HepG2 (cell line): ENCODE measurements at regions not wholly inside any gene's neighbourhood (a gene's known extent, or its start where the extent isn't known, plus 50 kb on each side); places are given as distances from the start of the nearest gene placed in this dataset.

Experiments used
- DMAP1 ChIP-seq: IDR thresholded peaks from 2 replicates; pipeline ENCODE4 v1.6.1; 2016
- MAZ ChIP-seq, 2 experiments: sonication (generic) in 1 of 2; formaldehyde crosslinking in 1 of 2; IDR thresholded peaks; 2 replicates each; pipeline versions ENCODE4 v1.5.0 to v1.6.1; 2012 to 2020; ENCODE audit warnings: low read depth in 2 of 2, mild to moderate bottlenecking in 2 of 2, borderline replicate concordance in 1 of 2, improper control_type of control experiment in 1 of 2, low read length in 1 of 2, missing genetic modification reagents in 1 of 2, moderate library complexity in 1 of 2
- NFE2 ChIP-seq: sonication (generic); formaldehyde crosslinking; IDR thresholded peaks from 2 replicates; pipeline ENCODE4 v1.4.0; 2020; ENCODE audit warnings: missing genetic modification reagents
- NONO ChIP-seq, 2 experiments: fragments of 450-650 bp in 1 of 2; sonication (generic) in 1 of 2; formaldehyde crosslinking in 1 of 2; IDR thresholded peaks in 1 of 2; conservative IDR thresholded peaks in 1 of 2; 2 replicates each; pipeline versions ENCODE4 v1.6.1 to v1.8.0; 2017 to 2022; ENCODE audit warnings: mild to moderate bottlenecking in 1 of 2, missing genetic modification reagents in 1 of 2, moderate library complexity in 1 of 2
- SATB2 ChIP-seq: sonication (generic); formaldehyde crosslinking; IDR thresholded peaks from 2 replicates; pipeline ENCODE4 v1.5.0; 2020; ENCODE audit warnings: missing genetic modification reagents
- TBX2 ChIP-seq: sonication (generic); formaldehyde crosslinking; IDR thresholded peaks from 2 replicates; pipeline ENCODE4 v1.5.0; 2020; ENCODE audit warnings: missing genetic modification reagents, mild to moderate bottlenecking, borderline replicate concordance
- ZNF263 ChIP-seq: sonication (generic); formaldehyde crosslinking; IDR thresholded peaks from 2 replicates; pipeline ENCODE4 v1.4.0; 2020; ENCODE audit warnings: missing genetic modification reagents
- TF ChIP-seq, protein P1 (sequence below): sonication (generic); formaldehyde crosslinking; IDR thresholded peaks from 2 replicates; pipeline ENCODE4 v1.4.0; 2020; ENCODE audit warnings: missing genetic modification reagents
- TF ChIP-seq, protein P2 (sequence below): sonication (generic); formaldehyde crosslinking; IDR thresholded peaks from 2 replicates; pipeline ENCODE4 v1.5.0; 2020; ENCODE audit warnings: mild to moderate bottlenecking, missing genetic modification reagents
- TF ChIP-seq, protein P3 (sequence below): sonication (generic); formaldehyde crosslinking; IDR thresholded peaks from 2 replicates; pipeline ENCODE4 v1.9.0; 2021; ENCODE audit warnings: mild to moderate bottlenecking, missing genetic modification reagents
- TF ChIP-seq, protein P4 (sequence below): sonication (generic); formaldehyde crosslinking; IDR thresholded peaks from 2 replicates; pipeline ENCODE4 v1.8.0; 2022; ENCODE audit warnings: missing genetic modification reagents, mild to moderate bottlenecking, borderline replicate concordance
- TF ChIP-seq, protein P5 (sequence below): sonication (generic); formaldehyde crosslinking; IDR thresholded peaks from 2 replicates; pipeline ENCODE4 v1.4.0; 2020; ENCODE audit warnings: missing genetic modification reagents

DNA sequence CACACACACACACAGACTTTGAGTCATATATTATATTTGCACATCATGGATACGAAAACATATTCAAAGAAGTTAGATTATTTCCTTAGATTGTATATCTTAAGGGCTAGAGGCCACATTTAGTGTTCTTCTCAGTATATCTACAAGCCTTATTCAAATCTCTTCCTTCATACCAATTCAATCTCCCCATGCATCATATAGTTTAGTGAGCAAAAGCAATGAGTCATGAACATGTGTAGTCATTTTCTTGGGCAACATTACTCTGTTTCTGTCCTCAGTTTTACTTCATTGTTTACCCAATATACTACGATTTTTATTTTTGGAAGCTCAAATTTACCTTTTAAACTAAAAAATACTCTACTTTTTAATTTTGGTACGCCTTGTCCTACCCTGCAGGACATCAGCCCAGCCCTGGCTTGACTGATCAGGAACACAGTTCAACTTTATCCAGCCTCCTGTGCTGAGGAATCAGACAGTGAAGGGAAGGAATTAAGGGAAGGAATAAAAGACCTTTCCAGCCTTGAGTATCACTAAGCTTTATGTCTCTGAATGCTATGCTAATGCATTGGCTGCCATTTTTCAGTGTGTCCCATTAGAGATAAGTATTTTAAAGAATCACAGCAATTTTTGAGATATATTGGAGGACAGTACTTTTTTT lies 101.7 kb upstream of the FST start (continued):
- TF ChIP-seq, protein P1, sequence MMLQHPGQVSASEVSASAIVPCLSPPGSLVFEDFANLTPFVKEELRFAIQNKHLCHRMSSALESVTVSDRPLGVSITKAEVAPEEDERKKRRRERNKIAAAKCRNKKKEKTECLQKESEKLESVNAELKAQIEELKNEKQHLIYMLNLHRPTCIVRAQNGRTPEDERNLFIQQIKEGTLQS, result no peak
- TF ChIP-seq, protein P2, sequence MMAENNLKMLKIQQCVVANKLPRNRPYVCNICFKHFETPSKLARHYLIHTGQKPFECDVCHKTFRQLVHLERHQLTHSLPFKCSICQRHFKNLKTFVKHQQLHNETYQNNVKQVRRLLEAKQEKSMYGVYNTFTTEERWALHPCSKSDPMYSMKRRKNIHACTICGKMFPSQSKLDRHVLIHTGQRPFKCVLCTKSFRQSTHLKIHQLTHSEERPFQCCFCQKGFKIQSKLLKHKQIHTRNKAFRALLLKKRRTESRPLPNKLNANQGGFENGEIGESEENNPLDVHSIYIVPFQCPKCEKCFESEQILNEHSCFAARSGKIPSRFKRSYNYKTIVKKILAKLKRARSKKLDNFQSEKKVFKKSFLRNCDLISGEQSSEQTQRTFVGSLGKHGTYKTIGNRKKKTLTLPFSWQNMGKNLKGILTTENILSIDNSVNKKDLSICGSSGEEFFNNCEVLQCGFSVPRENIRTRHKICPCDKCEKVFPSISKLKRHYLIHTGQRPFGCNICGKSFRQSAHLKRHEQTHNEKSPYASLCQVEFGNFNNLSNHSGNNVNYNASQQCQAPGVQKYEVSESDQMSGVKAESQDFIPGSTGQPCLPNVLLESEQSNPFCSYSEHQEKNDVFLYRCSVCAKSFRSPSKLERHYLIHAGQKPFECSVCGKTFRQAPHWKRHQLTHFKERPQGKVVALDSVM (CRISPR knock-in tag), result no peak
- TF ChIP-seq MAZ (IDR thresholded peaks at IDR 0.05; ENCODE audit: borderline replicate concordance, low read depth, low read length) (no peak), MAZ (CRISPR knock-in tag; IDR thresholded peaks at IDR 0.05; ENCODE audit: low read depth) (no peak), TBX2 (CRISPR knock-in tag) (no peak), ZNF263 (CRISPR knock-in tag) (no peak), NFE2 (CRISPR knock-in tag) (no peak), NONO (IDR thresholded peaks at IDR 0.05) (no peak), NONO (CRISPR knock-in tag; conservative IDR thresholded peaks at IDR 0.05) (no peak), DMAP1 (CRISPR knock-in tag) (no peak), SATB2 (CRISPR knock-in tag) (no peak)
- TF ChIP-seq, protein P3, sequence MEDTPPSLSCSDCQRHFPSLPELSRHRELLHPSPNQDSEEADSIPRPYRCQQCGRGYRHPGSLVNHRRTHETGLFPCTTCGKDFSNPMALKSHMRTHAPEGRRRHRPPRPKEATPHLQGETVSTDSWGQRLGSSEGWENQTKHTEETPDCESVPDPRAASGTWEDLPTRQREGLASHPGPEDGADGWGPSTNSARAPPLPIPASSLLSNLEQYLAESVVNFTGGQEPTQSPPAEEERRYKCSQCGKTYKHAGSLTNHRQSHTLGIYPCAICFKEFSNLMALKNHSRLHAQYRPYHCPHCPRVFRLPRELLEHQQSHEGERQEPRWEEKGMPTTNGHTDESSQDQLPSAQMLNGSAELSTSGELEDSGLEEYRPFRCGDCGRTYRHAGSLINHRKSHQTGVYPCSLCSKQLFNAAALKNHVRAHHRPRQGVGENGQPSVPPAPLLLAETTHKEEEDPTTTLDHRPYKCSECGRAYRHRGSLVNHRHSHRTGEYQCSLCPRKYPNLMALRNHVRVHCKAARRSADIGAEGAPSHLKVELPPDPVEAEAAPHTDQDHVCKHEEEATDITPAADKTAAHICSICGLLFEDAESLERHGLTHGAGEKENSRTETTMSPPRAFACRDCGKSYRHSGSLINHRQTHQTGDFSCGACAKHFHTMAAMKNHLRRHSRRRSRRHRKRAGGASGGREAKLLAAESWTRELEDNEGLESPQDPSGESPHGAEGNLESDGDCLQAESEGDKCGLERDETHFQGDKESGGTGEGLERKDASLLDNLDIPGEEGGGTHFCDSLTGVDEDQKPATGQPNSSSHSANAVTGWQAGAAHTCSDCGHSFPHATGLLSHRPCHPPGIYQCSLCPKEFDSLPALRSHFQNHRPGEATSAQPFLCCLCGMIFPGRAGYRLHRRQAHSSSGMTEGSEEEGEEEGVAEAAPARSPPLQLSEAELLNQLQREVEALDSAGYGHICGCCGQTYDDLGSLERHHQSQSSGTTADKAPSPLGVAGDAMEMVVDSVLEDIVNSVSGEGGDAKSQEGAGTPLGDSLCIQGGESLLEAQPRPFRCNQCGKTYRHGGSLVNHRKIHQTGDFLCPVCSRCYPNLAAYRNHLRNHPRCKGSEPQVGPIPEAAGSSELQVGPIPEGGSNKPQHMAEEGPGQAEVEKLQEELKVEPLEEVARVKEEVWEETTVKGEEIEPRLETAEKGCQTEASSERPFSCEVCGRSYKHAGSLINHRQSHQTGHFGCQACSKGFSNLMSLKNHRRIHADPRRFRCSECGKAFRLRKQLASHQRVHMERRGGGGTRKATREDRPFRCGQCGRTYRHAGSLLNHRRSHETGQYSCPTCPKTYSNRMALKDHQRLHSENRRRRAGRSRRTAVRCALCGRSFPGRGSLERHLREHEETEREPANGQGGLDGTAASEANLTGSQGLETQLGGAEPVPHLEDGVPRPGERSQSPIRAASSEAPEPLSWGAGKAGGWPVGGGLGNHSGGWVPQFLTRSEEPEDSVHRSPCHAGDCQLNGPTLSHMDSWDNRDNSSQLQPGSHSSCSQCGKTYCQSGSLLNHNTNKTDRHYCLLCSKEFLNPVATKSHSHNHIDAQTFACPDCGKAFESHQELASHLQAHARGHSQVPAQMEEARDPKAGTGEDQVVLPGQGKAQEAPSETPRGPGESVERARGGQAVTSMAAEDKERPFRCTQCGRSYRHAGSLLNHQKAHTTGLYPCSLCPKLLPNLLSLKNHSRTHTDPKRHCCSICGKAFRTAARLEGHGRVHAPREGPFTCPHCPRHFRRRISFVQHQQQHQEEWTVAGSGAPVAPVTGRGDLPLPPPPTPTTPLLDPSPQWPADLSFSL, result no peak
- TF ChIP-seq, protein P4, sequence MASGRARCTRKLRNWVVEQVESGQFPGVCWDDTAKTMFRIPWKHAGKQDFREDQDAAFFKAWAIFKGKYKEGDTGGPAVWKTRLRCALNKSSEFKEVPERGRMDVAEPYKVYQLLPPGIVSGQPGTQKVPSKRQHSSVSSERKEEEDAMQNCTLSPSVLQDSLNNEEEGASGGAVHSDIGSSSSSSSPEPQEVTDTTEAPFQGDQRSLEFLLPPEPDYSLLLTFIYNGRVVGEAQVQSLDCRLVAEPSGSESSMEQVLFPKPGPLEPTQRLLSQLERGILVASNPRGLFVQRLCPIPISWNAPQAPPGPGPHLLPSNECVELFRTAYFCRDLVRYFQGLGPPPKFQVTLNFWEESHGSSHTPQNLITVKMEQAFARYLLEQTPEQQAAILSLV, result no peak
- TF ChIP-seq, protein P5, sequence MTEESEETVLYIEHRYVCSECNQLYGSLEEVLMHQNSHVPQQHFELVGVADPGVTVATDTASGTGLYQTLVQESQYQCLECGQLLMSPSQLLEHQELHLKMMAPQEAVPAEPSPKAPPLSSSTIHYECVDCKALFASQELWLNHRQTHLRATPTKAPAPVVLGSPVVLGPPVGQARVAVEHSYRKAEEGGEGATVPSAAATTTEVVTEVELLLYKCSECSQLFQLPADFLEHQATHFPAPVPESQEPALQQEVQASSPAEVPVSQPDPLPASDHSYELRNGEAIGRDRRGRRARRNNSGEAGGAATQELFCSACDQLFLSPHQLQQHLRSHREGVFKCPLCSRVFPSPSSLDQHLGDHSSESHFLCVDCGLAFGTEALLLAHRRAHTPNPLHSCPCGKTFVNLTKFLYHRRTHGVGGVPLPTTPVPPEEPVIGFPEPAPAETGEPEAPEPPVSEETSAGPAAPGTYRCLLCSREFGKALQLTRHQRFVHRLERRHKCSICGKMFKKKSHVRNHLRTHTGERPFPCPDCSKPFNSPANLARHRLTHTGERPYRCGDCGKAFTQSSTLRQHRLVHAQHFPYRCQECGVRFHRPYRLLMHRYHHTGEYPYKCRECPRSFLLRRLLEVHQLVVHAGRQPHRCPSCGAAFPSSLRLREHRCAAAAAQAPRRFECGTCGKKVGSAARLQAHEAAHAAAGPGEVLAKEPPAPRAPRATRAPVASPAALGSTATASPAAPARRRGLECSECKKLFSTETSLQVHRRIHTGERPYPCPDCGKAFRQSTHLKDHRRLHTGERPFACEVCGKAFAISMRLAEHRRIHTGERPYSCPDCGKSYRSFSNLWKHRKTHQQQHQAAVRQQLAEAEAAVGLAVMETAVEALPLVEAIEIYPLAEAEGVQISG (CRISPR knock-in tag), result no peak
